ENCODE measurements at regions not wholly inside any gene's neighbourhood (a gene's known extent, or its start where the extent isn't known, plus 50 kb on each side); places are given as distances from the start of the nearest gene placed in this dataset.
"Not testable (repeated sequence)": the region's sequence is repeated elsewhere in the genome, so short reads cannot be mapped to it uniquely, and the experiment has no call there.

GRCh38 chr5:121660142-121660541 lies 191.5 kb upstream of the FTMT start:
- no peak for DNase-seq (ENCODE audit: low read depth, low spot score)

DNA sequence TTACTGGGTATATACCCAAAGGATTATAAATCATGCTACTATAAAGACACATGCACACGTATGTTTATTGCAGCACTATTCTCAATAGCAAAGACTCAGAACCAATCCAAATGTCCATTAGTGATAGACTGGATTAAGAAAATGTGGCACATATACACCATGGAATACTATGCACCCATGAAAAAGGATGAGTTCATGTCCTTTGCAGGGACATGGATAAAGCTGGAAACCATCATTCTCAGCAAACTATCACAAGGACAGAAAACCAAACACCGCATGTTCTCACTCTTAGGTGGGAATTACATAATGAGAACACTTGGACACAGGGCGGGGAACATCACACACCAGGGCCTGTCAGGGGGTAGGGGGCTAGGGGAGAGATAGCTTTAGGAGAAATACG lies 186.1 kb upstream of the FTMT start:
- H3K4me3 ChIP-seq (ENCODE audit: low read length); DNase-seq (ENCODE audit: low read depth, low spot score): not testable (repeated sequence)

More at GRCh38 chr5:121660142-121660541, 191.5 kb upstream of the FTMT start:
- no peak overlapping the region for H3K4me3 ChIP-seq (ENCODE audit: low read length)

DNA sequence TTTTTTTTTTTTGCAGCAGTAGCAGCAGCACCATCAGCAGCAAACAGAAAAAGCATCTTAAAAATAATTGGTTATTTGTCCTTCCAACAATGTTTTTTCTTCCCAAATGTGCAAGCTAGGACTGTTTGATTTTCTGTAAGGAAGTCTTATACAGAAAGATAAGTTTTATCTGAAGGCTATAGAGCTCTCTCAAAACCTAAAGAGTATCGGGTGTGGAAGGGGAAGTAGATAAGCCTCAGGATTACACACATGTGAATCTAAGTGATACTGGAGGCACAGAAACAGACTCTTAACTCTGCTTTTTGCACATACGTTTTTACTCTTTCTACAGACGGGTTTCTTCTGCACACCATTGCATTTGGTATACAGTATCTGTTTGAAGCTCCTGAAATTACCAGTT lies 184.4 kb upstream of the FTMT start:
- no peak for DNase-seq (ENCODE audit: low read depth, low spot score)
- no peak overlapping the region for H3K4me3 ChIP-seq (ENCODE audit: low read length)

GRCh38 chr5:121668635-121669034 lies 183.0 kb upstream of the FTMT start:
- DNase-seq (ENCODE audit: low read depth, low spot score): no peak
- H3K4me3 ChIP-seq (ENCODE audit: low read length): no peak overlapping the region

DNA sequence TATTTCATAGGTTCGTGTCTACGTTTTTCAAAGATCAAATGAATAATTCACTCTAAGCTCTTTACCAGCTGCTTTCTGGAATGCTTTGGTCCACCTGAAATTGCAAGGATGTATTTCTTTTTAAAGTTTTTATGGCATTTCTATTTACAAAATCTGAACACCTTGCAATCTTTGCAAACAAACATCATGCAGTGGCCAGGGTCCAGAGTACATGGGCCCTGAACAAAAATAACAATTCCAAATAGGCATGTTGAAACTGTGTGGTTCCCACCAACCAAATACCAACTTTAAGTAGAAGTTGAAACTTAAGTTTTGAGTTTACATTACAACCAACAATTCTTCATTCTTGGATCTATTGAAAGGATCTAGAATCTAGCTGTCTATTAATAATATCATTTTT lies 180.1 kb upstream of the FTMT start:
- no peak overlapping the region for H3K4me3 ChIP-seq (ENCODE audit: low read length)
- DNase-seq (ENCODE audit: low read depth, low spot score): no peak

DNA sequence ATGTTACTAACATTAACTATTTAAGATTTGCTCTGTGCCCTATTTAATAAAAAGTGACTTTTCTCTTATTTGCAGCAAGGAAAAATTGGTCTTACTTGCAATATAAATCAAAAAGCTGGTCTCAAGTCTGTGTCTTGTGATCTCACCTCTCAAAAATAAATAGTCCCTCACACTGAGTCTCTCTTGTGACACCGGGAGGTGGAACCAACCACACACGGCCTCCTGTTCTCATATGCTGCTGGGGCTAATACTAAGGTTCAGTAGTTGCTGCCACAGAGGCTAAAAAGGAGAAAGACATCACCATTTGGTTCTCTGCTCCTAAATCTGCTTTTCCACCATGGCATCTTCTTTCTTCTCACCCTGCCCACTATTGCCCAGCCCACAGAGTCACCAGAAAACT lies 175.8 kb upstream of the FTMT start:
- no peak for DNase-seq (ENCODE audit: low read depth, low spot score)
- no peak overlapping the region for H3K4me3 ChIP-seq (ENCODE audit: low read length)

DNA sequence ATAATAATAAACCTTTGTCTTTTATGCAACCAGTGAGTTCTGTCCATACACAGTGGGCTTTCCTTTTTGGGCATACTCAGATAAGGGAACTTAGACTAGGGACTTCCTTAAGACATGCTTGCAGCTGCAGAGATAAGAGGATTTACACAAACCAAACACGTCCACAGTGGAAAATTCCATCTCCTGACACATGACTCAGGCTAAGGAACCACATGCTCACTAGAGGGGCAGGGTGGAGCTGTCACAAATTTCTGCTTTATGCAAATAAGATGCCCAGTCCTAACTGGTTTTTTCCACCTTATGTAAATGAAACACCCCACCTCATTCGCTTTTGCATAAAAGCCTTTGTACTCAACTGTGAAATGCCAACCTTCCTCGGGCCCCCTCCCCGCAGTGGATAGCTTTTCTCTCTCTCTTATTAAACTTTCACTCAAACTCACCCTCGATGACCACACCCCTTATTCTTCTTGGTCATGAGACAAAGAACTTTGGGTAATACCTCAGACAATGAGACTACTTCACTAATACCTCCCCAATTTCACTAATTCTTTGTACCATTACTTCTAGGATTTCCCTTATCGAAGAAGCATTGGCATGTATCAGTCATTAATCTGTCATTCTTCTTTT lies 170.3 kb upstream of the FTMT start:
- no peak overlapping the region for H3K4me3 ChIP-seq (ENCODE audit: low read length)
- DNase-seq (ENCODE audit: low read depth, low spot score): no peak

GRCh38 chr5:121688126-121688525 lies 163.6 kb upstream of the FTMT start:
- no peak for DNase-seq (ENCODE audit: low read depth, low spot score)
- H3K4me3 ChIP-seq (ENCODE audit: low read length): no peak overlapping the region

GRCh38 chr5:121688781-121689180 lies 162.9 kb upstream of the FTMT start:
- no peak for DNase-seq (ENCODE audit: low read depth, low spot score)
- H3K4me3 ChIP-seq (ENCODE audit: low read length): no peak overlapping the region

DNA sequence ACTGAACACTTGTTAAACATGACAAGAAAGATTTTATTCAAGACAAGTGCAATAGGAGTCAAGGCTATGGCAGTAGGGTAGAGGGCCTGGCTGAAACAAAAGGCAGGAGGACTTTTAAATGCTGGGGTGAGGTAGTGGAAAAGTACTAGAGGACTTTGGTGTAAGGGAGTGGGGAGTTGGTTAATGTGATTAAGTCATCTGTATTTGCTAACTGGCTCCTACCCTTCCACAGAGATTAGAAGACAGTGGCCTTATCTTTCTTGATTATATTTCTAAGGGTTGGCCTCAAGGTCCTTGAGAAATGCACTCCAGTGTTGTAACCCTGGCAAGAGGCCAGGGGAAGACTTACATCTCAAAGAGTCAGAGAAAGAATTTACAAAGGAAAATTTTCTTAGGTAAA lies 160.2 kb upstream of the FTMT start:
- DNase-seq (ENCODE audit: low read depth, low spot score): no peak

DNA sequence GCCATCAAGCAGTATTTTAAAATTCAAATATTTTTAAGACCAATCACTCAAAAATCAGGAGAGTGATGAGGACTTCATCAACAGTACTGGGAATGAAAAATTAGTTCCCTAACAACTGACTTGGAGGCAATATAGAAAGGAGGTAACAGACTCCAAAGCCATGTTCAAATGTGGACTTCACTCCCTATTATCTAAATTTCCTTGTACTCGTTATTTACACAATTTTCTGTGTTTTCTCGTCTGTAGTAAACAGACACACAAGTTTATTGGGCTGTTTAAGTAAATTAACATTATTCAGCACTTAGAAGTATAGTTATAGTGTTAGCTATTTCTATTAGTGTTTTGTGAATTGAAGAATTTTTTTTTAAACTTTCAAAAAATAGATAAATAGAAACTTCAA lies 159.5 kb upstream of the FTMT start:
- H3K4me3 ChIP-seq (ENCODE audit: low read length): no peak overlapping the region
- DNase-seq (ENCODE audit: low read depth, low spot score): no peak

More for the DNA sequence above, 160.2 kb upstream of the FTMT start:
- no peak overlapping the region for H3K4me3 ChIP-seq (ENCODE audit: low read length)

DNA sequence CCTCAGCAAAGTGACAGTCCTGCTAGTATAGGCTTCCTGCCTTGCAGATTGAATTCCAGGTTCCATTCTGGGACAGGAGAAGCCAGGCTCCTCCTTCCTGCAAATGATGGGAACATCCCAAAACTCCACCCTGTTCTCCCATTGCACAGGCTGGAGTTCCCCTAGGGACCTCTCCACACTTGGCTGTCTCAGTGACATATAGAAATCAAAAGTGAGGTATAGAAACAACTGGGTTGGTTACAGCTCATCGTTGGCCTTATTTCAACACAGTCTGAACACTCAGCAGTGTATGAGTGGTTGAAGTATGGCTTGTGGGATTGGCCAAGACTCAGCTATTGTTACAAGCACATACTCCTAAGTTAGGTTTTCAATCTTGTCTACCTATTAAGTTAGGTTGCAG lies 157.8 kb upstream of the FTMT start:
- H3K4me3 ChIP-seq (ENCODE audit: low read length): no peak overlapping the region
- no peak for DNase-seq (ENCODE audit: low read depth, low spot score)

DNA sequence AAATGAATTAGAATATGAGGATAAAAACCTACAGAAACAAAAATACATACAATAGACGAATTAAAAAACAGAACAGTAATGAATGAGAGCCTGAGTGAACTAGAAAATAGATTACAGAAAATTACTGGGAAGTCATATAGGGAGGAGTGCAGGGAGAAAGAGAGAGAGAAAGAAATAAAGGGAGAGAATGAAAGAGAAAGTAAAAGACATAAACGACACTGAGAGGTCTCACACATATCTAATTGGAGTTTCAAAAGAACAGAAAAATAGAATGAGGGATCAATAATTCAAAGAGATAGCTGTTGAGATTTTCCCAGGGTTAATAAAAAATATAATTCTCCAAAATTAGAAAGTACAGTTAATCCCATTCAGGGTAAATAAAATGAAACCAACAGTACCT lies 156.4 kb upstream of the FTMT start:
- no peak for DNase-seq (ENCODE audit: low read depth, low spot score)
- H3K4me3 ChIP-seq (ENCODE audit: low read length): no peak overlapping the region

DNA sequence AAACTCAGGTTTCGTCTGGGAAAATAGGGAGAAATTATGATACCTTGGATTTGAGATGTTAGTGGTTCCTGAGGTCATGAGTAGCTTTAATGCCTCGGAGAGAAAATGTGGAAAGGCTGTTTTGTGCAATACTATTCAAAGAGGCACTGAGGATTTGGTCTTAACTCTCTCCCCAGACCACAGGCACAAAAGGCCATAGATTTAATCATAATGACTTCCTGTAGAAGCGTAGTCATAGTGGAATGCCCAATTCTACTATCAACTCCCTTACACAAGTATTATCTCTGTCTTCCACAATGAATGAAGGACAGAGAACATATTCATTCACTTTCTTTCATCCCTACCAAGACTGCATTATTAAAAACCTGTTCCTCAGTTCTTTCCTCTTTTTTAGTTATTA lies 153.0 kb upstream of the FTMT start:
- no peak for DNase-seq (ENCODE audit: low read depth, low spot score)
- H3K4me3 ChIP-seq (ENCODE audit: low read length): no peak overlapping the region

GRCh38 chr5:121701731-121702130 lies 150.0 kb upstream of the FTMT start:
- no peak overlapping the region for H3K4me3 ChIP-seq (ENCODE audit: low read length)
- no peak for DNase-seq (ENCODE audit: low read depth, low spot score)

GRCh38 chr5:121702682-121703081 lies 149.0 kb upstream of the FTMT start:
- no peak for DNase-seq (ENCODE audit: low read depth, low spot score)
- no peak overlapping the region for H3K4me3 ChIP-seq (ENCODE audit: low read length)

DNA sequence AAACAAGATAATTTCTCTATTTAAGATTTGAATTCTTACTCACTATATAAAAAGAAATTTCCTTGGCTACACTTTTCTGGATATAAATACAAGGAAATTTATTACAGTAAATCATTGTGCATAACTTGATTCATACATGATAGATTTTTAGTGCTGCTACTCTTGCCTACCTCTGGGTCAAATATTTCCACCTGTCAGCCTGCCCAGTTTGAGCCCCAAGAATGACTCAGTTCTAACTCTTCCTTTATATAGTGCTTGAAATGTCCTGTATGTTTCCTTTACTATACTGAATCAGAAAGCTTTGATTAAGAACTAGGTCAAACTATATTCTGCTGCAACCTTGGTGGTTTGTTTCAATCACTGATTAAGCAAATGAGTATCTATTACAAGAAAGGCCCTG lies 147.4 kb upstream of the FTMT start:
- H3K4me3 ChIP-seq (ENCODE audit: low read length): no peak overlapping the region
- DNase-seq (ENCODE audit: low read depth, low spot score): no peak

GRCh38 chr5:121706686-121707085 lies 145.0 kb upstream of the FTMT start:
- no peak for DNase-seq (ENCODE audit: low read depth, low spot score)

GRCh38 chr5:121707178-121707577 lies 144.5 kb upstream of the FTMT start:
- no peak for DNase-seq (ENCODE audit: low read depth, low spot score)
- H3K4me3 ChIP-seq (ENCODE audit: low read length): no peak overlapping the region

More at GRCh38 chr5:121706686-121707085, 145.0 kb upstream of the FTMT start:
- no peak overlapping the region for H3K4me3 ChIP-seq (ENCODE audit: low read length)

DNA sequence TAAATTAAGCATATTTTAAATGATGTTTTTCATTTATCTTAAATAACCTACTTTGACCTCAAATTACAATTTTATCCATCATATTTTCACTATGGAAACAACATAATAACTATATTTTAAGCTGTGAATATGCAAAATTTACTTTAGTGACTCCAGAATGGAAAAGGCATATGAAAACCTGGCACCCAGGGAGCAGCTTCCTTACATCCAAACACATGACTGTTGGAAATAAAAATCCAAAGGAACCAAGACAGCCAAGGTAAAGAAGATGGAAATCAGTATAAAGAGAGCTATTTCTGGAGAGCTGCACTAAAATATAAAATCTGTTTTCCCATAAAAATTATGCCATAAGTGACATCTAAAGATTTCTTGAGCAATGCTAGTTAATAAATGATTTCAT lies 140.3 kb upstream of the FTMT start:
- H3K4me3 ChIP-seq (ENCODE audit: low read length): no peak overlapping the region
- DNase-seq (ENCODE audit: low read depth, low spot score): no peak

- H3K4me3 ChIP-seq (ENCODE audit: low read length): no peak overlapping the region
- no peak for DNase-seq (ENCODE audit: low read depth, low spot score)
These were observed 132.4 kb upstream of the FTMT start for GRCh38 chr5:121719255-121719654.

DNA sequence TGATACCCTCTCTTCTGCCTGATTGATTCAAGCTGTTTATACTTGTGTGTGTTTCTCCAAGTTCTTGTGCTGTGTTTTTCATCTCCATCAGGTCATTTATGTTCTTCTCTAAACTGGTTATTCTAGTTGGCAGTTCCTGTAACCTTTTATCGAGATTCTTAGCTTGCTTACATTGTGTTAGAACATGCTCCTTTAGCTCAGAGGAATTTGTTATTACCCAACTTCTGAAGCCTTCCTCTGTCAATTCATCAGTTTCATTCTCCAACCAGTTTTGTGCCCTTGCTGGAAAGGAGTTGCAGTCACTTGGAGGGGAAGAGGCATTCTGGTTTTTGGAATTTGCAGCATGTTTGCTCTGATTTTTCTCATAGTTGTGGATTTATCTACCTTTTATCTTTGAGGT lies 126.2 kb upstream of the FTMT start:
- no peak for DNase-seq (ENCODE audit: low read depth, low spot score)
- H3K4me3 ChIP-seq (ENCODE audit: low read length): no peak overlapping the region
